Gastrocnemius medialis (tissue), 4 donors: ENCODE measurements at regions not wholly inside any gene's neighbourhood (a gene's known extent, or its start where the extent isn't known, plus 50 kb on each side); places are given as distances from the start of the nearest gene placed in this dataset.

Experiments used
- POLR2A ChIP-seq, 2 donors: fragments of 450-650 bp; IDR thresholded peaks; one replicate each; pipeline ENCODE4 v1.6.1; 2017; ENCODE audit warnings: antibody characterized with exemption in 2 of 2, mild to moderate bottlenecking in 2 of 2, moderate library complexity in 2 of 2
- TF ChIP-seq, protein P1 (sequence below), 5 experiments: fragments of 450-650 bp in 3 of 5; fragments of 200-600 bp in 2 of 5; sonication (generic) in 2 of 5; IDR thresholded peaks in 4 of 5; conservative IDR thresholded peaks in 1 of 5; 1 replicate in 4 of 5; 2 replicates in 1 of 5; pipeline ENCODE4 v1.5.1; 2016 to 2019; ENCODE audit warnings: antibody characterized with exemption in 5 of 5, mild to moderate bottlenecking in 3 of 5, moderate library complexity in 3 of 5

DNA sequence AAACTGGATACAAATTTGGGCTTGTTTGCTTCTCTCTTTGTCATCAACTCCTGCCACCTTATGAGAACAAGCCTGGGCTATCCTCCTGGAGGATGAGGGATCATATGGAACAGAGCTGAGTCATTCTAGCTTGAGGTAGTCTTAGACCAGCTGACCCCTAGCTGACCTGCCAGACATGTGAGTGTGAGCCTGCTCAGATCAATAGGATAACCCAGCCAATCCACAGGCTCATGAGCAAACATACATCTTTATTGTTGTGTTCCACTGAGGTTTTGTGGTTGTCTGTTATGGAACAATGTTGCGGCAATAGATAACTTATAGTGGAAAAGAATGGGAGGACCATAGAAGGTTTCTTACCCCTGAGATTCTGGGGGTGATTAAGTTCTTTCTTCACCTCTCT lies 54.5 kb upstream of the FAM180A start:
- TF ChIP-seq, protein P1, sequence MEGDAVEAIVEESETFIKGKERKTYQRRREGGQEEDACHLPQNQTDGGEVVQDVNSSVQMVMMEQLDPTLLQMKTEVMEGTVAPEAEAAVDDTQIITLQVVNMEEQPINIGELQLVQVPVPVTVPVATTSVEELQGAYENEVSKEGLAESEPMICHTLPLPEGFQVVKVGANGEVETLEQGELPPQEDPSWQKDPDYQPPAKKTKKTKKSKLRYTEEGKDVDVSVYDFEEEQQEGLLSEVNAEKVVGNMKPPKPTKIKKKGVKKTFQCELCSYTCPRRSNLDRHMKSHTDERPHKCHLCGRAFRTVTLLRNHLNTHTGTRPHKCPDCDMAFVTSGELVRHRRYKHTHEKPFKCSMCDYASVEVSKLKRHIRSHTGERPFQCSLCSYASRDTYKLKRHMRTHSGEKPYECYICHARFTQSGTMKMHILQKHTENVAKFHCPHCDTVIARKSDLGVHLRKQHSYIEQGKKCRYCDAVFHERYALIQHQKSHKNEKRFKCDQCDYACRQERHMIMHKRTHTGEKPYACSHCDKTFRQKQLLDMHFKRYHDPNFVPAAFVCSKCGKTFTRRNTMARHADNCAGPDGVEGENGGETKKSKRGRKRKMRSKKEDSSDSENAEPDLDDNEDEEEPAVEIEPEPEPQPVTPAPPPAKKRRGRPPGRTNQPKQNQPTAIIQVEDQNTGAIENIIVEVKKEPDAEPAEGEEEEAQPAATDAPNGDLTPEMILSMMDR (IDR thresholded peaks at IDR 0.05 in 4 of 5, conservative IDR thresholded peaks at IDR 0.05 in 1 of 5): no peak
- TF ChIP-seq POLR2A (IDR thresholded peaks at IDR 0.05): no peak
